Tibial nerve (tissue), 4 donors: ENCODE measurements at regions not wholly inside any gene's neighbourhood (a gene's known extent, or its start where the extent isn't known, plus 50 kb on each side); places are given as distances from the start of the nearest gene placed in this dataset.
"Not testable (repeated sequence)": the region's sequence is repeated elsewhere in the genome, so short reads cannot be mapped to it uniquely, and the experiment has no call there.

Source experiments
- DNase-seq, 2 donors: peaks; one replicate each; pipeline ENCODE4 v3.0.0-alpha.2; 2019; ENCODE audit warnings: low spot score in 2 of 2
- H3K27ac ChIP-seq, 4 donors: fragments of 200-600 bp; sonication (generic) in 3 of 4; one replicate each; pipeline ENCODE4 v1.5.1; 2017 to 2019; ENCODE audit warnings: mild to moderate bottlenecking in 1 of 4
- H3K27me3 ChIP-seq, 2 donors: fragments of 200-600 bp; sonication (generic) in 1 of 2; one replicate each; pipeline versions ENCODE4 v1.5.1 to v1.6.0; 2017 to 2019
- H3K36me3 ChIP-seq, 3 donors: fragments of 200-600 bp; sonication (generic); one replicate each; pipeline ENCODE4 v1.5.1; 2018 to 2019
- H3K4me1 ChIP-seq, 4 donors: fragments of 200-600 bp; sonication (generic) in 3 of 4; one replicate each; pipeline ENCODE4 v1.5.1; 2017 to 2019
- H3K4me3 ChIP-seq, 4 donors: fragments of 200-600 bp; sonication (generic) in 3 of 4; one replicate each; pipeline ENCODE4 v1.5.1; 2017 to 2019; ENCODE audit warnings: mild to moderate bottlenecking in 1 of 4, moderate library complexity in 1 of 4
- H3K9me3 ChIP-seq, 4 donors: fragments of 200-600 bp; sonication (generic) in 3 of 4; one replicate each; pipeline ENCODE4 v1.5.1; 2017 to 2019
- CTCF ChIP-seq, 5 experiments: fragments of 200-600 bp in 3 of 5; fragments of 450-650 bp in 2 of 5; sonication (generic) in 3 of 5; IDR thresholded peaks; one replicate each; pipeline ENCODE4 v1.5.1; 2016 to 2019; ENCODE audit warnings: antibody characterized with exemption in 5 of 5, mild to moderate bottlenecking in 3 of 5, moderate library complexity in 2 of 5
- EP300 ChIP-seq, 2 donors: sonication (generic); formaldehyde crosslinking; IDR thresholded peaks; one replicate each; pipeline ENCODE4 v1.6.1; 2017; ENCODE audit warnings: antibody characterized with exemption in 2 of 2, mild to moderate bottlenecking in 1 of 2
- POLR2A ChIP-seq, 2 donors: fragments of 450-650 bp; IDR thresholded peaks; one replicate each; pipeline ENCODE4 v1.6.1; 2017; ENCODE audit warnings: antibody characterized with exemption in 2 of 2, mild to moderate bottlenecking in 2 of 2, moderate library complexity in 2 of 2
- WGBS, 2 donors: methylation state at CpG; one replicate each; pipeline ENCODE4 v1.1.5; 2018; 5-methylcytosine and 5-hydroxymethylcytosine counted together

GRCh38 chr12:11543457-11544158 lies 105.9 kb upstream of the ETV6 start:
- Histone ChIP-seq H3K4me1 (no peaks in the 10 kb centered on the region), H3K4me3 (no peak overlapping the region), H3K36me3 (no peaks in the 10 kb centered on the region), H3K27me3 (no peaks in the 10 kb centered on the region), H3K9me3 (peaks cover 0 to 4% (median 0%) of the 10 kb centered on the region in 4 donors), H3K27ac (no peak overlapping the region)
- WGBS, 2 donors = 47 to 48% methylated on average over 7 of the region's 7 CpGs
- TF ChIP-seq POLR2A (IDR thresholded peaks at IDR 0.05) (no peak), CTCF (IDR thresholded peaks at IDR 0.05) (no peak), EP300 (IDR thresholded peaks at IDR 0.05) (no peak)
- DNase-seq = no peak

GRCh38 chr12:11545484-11546330 lies 103.8 kb upstream of the ETV6 start:
- Histone ChIP-seq H3K9me3 (no peaks in the 10 kb centered on the region), H3K27me3 (no peaks in the 10 kb centered on the region), H3K27ac (peak overlapping the region in 1 of 4 donors; percentile 27), H3K4me3 (no peak overlapping the region), H3K36me3 (no peaks in the 10 kb centered on the region), H3K4me1 (no peaks in the 10 kb centered on the region)
- WGBS, 2 donors = 52 to 59% methylated on average over 6 of the region's 6 CpGs
- TF ChIP-seq CTCF (IDR thresholded peaks at IDR 0.05) (no peak), POLR2A (IDR thresholded peaks at IDR 0.05) (no peak), EP300 (IDR thresholded peaks at IDR 0.05) (no peak)
- DNase-seq = no peak

- not testable (repeated sequence) for H3K9me3 ChIP-seq, H3K27me3 ChIP-seq, H3K27ac ChIP-seq, DNase-seq, H3K4me1 ChIP-seq, H3K36me3 ChIP-seq
- WGBS, 2 donors = 34 to 68% methylated on average over 12 to 14 of the region's 14 CpGs
- peak overlapping the region in 1 of 4 donors; percentile 33 for H3K4me3 ChIP-seq
Observed at GRCh38 chr12:11546582-11547270, 102.7 kb upstream of the ETV6 start.

GRCh38 chr12:11547271-11547646 lies 102.2 kb upstream of the ETV6 start:
- not testable (repeated sequence) for DNase-seq, H3K27ac ChIP-seq, H3K4me1 ChIP-seq, H3K9me3 ChIP-seq, H3K36me3 ChIP-seq, H3K27me3 ChIP-seq
- peak overlapping the region in 1 of 4 donors; percentile 33 for H3K4me3 ChIP-seq
- 48 to 100% methylated on average over 2 to 15 of the region's 31 CpGs for WGBS, 2 donors

- Histone ChIP-seq H3K27me3 (no peaks in the 10 kb centered on the region), H3K36me3 (no peaks in the 10 kb centered on the region), H3K9me3 (no peaks in the 10 kb centered on the region), H3K4me1 (peaks cover 0 to 4% (median 0%) of the 10 kb centered on the region in 4 donors), H3K27ac (no peak overlapping the region), H3K4me3 (no peak overlapping the region)
- no peak for DNase-seq
- TF ChIP-seq EP300 (IDR thresholded peaks at IDR 0.05) (no peak), CTCF (IDR thresholded peaks at IDR 0.05) (no peak), POLR2A (IDR thresholded peaks at IDR 0.05) (no peak)
- 87 to 89% methylated on average over 3 of the region's 3 CpGs for WGBS, 2 donors
Observed at GRCh38 chr12:11549119-11549518, 100.4 kb upstream of the ETV6 start.
